Ishikawa (cell line): ENCODE measurements at regions not wholly inside any gene's neighbourhood (a gene's known extent, or its start where the extent isn't known, plus 50 kb on each side); places are given as distances from the start of the nearest gene placed in this dataset.

ENCODE experiments used
- CREB1 ChIP-seq: IDR thresholded peaks from 2 replicates; pipeline ENCODE4 v1.6.1; 2012; ENCODE audit warnings: low read depth
- FOXM1 ChIP-seq: IDR thresholded peaks from 2 replicates; pipeline ENCODE4 v1.6.1; 2012; ENCODE audit warnings: low read depth, borderline replicate concordance
- YY1 ChIP-seq: IDR thresholded peaks from 2 replicates; pipeline ENCODE4 v1.6.1; 2012; ENCODE audit warnings: low read depth
- ZBTB7A ChIP-seq: IDR thresholded peaks from 2 replicates; pipeline ENCODE4 v1.6.1; 2012; ENCODE audit warnings: low read depth
- TF ChIP-seq, protein P1 (sequence below): IDR thresholded peaks from 2 replicates; pipeline ENCODE4 v1.6.1; 2012

- TF ChIP-seq FOXM1, result no peak
- TF ChIP-seq, protein P1, sequence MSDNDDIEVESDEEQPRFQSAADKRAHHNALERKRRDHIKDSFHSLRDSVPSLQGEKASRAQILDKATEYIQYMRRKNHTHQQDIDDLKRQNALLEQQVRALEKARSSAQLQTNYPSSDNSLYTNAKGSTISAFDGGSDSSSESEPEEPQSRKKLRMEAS, result no peak
- TF ChIP-seq YY1, result no peak
- TF ChIP-seq ZBTB7A, result no peak
- TF ChIP-seq CREB1, result no peak
Observed at GRCh38 chr1:60255565-60255964, 182.0 kb upstream of the C1orf87 start.
